HUES48 (cell line): ENCODE measurements at regions not wholly inside any gene's neighbourhood (a gene's known extent, or its start where the extent isn't known, plus 50 kb on each side); places are given as distances from the start of the nearest gene placed in this dataset.
"Not testable (repeated sequence)": the region's sequence is repeated elsewhere in the genome, so short reads cannot be mapped to it uniquely, and the experiment has no call there.

Source experiments
- H3K27ac ChIP-seq: one replicate; pipeline ENCODE4 v1.7.0; 2013; ENCODE audit warnings: low read depth, low read length, inconsistent platforms
- H3K27me3 ChIP-seq: 2 replicates; pipeline ENCODE4 v1.6.1; 2013; ENCODE audit warnings: mild to moderate bottlenecking, low read length; ENCODE audit not compliant: control insufficient read depth, insufficient read depth
- H3K36me3 ChIP-seq: 2 replicates; pipeline ENCODE4 v1.6.1; 2013; ENCODE audit warnings: low read length; ENCODE audit not compliant: control insufficient read depth, insufficient read depth
- H3K4me1 ChIP-seq: 2 replicates; pipeline ENCODE4 v1.6.1; 2013; ENCODE audit warnings: mild to moderate bottlenecking, low read length; ENCODE audit not compliant: control insufficient read depth, insufficient read depth
- H3K4me3 ChIP-seq: 2 replicates; pipeline ENCODE4 v1.5.1; 2013; ENCODE audit warnings: mild to moderate bottlenecking, low read depth, low read length
- H3K9ac ChIP-seq: 2 replicates; pipeline ENCODE4 v1.6.1; 2013; ENCODE audit warnings: mild to moderate bottlenecking, low read depth, low read length, moderate library complexity
- H3K9me3 ChIP-seq: 2 replicates; pipeline ENCODE4 v1.6.1; 2013; ENCODE audit warnings: low read length; ENCODE audit not compliant: control insufficient read depth, insufficient read depth

- no peaks in the 10 kb centered on the region for H3K36me3 ChIP-seq
- no peak overlapping the region for H3K27ac ChIP-seq
- H3K9ac ChIP-seq = no peak overlapping the region
- no peak overlapping the region for H3K4me3 ChIP-seq
- H3K4me1 ChIP-seq = no peaks in the 10 kb centered on the region
- H3K27me3 ChIP-seq = no peaks in the 10 kb centered on the region
- H3K9me3 ChIP-seq = no peaks in the 10 kb centered on the region
Measured at GRCh38 chr17:11182430-11182829, 58.6 kb upstream of the SHISA6 start.

- no peaks in the 10 kb centered on the region for H3K27me3 ChIP-seq
- no peak overlapping the region for H3K9ac ChIP-seq
- no peak overlapping the region for H3K4me3 ChIP-seq
- H3K36me3 ChIP-seq = no peaks in the 10 kb centered on the region
- H3K9me3 ChIP-seq = no peaks in the 10 kb centered on the region
- no peak overlapping the region for H3K27ac ChIP-seq
- H3K4me1 ChIP-seq = no peaks in the 10 kb centered on the region
Measured at GRCh38 chr17:11178581-11178980, 62.4 kb upstream of the SHISA6 start.

- Histone ChIP-seq H3K9ac (no peak overlapping the region), H3K36me3 (no peaks in the 10 kb centered on the region), H3K9me3 (no peaks in the 10 kb centered on the region), H3K4me1 (no peaks in the 10 kb centered on the region), H3K4me3 (no peak overlapping the region), H3K27ac (no peak overlapping the region), H3K27me3 (no peaks in the 10 kb centered on the region)
Measured at GRCh38 chr17:11177340-11177739, 63.7 kb upstream of the SHISA6 start.

- Histone ChIP-seq H3K36me3 (no peaks in the 10 kb centered on the region), H3K27ac (no peak overlapping the region), H3K27me3 (no peaks in the 10 kb centered on the region), H3K9me3 (no peaks in the 10 kb centered on the region), H3K4me1 (no peaks in the 10 kb centered on the region), H3K4me3 (no peak overlapping the region), H3K9ac (no peak overlapping the region)
Measured at GRCh38 chr17:11176549-11176948, 64.5 kb upstream of the SHISA6 start.

GRCh38 chr17:11170881-11171280 is 70.1 kb upstream of the SHISA6 start:
- Histone ChIP-seq H3K27me3 (no peaks in the 10 kb centered on the region), H3K27ac (no peak overlapping the region), H3K9ac (no peak overlapping the region), H3K4me3 (no peak overlapping the region), H3K4me1 (no peaks in the 10 kb centered on the region), H3K9me3 (no peaks in the 10 kb centered on the region), H3K36me3 (no peaks in the 10 kb centered on the region)

GRCh38 chr17:11151818-11152425 is 89.1 kb upstream of the SHISA6 start:
- H3K27me3 ChIP-seq = no peaks in the 10 kb centered on the region
- no peaks in the 10 kb centered on the region for H3K36me3 ChIP-seq
- H3K4me3 ChIP-seq = no peak overlapping the region
- no peaks in the 10 kb centered on the region for H3K4me1 ChIP-seq
- no peak overlapping the region for H3K9ac ChIP-seq
- H3K9me3 ChIP-seq = no peaks in the 10 kb centered on the region; the same call in 1 of the 2 replicates
- H3K27ac ChIP-seq = no peak overlapping the region

GRCh38 chr17:11150906-11151511 is 90.0 kb upstream of the SHISA6 start:
- H3K36me3 ChIP-seq, H3K4me3 ChIP-seq, H3K27ac ChIP-seq, H3K27me3 ChIP-seq, H3K9ac ChIP-seq, H3K9me3 ChIP-seq, H3K4me1 ChIP-seq: not testable (repeated sequence)

- no peaks in the 10 kb centered on the region for H3K36me3 ChIP-seq
- H3K9ac ChIP-seq = no peak overlapping the region
- no peak overlapping the region for H3K4me3 ChIP-seq
- H3K9me3 ChIP-seq = no peaks in the 10 kb centered on the region
- no peaks in the 10 kb centered on the region for H3K27me3 ChIP-seq
- H3K27ac ChIP-seq = no peak overlapping the region
- no peaks in the 10 kb centered on the region for H3K4me1 ChIP-seq
Measured at GRCh38 chr17:11144358-11145233, 96.4 kb upstream of the SHISA6 start.

GRCh38 chr17:11142231-11142630 is 98.8 kb upstream of the SHISA6 start:
- Histone ChIP-seq H3K27ac (no peak overlapping the region), H3K27me3 (no peaks in the 10 kb centered on the region), H3K9ac (no peak overlapping the region), H3K36me3 (no peaks in the 10 kb centered on the region), H3K9me3 (no peaks in the 10 kb centered on the region), H3K4me3 (no peak overlapping the region), H3K4me1 (no peaks in the 10 kb centered on the region)

GRCh38 chr17:11140501-11140900 is 100.5 kb upstream of the SHISA6 start:
- no peak overlapping the region for H3K4me3 ChIP-seq
- H3K9me3 ChIP-seq = no peaks in the 10 kb centered on the region
- no peaks in the 10 kb centered on the region for H3K27me3 ChIP-seq
- no peaks in the 10 kb centered on the region for H3K36me3 ChIP-seq
- H3K4me1 ChIP-seq = no peaks in the 10 kb centered on the region
- H3K27ac ChIP-seq = no peak overlapping the region
- H3K9ac ChIP-seq = no peak overlapping the region

- Histone ChIP-seq H3K4me3 (no peak overlapping the region), H3K4me1 (no peaks in the 10 kb centered on the region), H3K9me3 (no peaks in the 10 kb centered on the region), H3K27ac (no peak overlapping the region), H3K36me3 (no peaks in the 10 kb centered on the region), H3K9ac (no peak overlapping the region), H3K27me3 (no peaks in the 10 kb centered on the region)
Measured at GRCh38 chr17:11140043-11140442, 101.0 kb upstream of the SHISA6 start.
